Upper lobe of right lung (tissue), 1 donor: ENCODE measurements at regions not wholly inside any gene's neighbourhood (a gene's known extent, or its start where the extent isn't known, plus 50 kb on each side); places are given as distances from the start of the nearest gene placed in this dataset.

Source experiments
- ATAC-seq: fragments of 200-7000 bp; cut with Tn5 transposase; one replicate; pipeline ENCODE4 v1.9.1; 2020; ENCODE audit warnings: mild to moderate bottlenecking, moderate library complexity
- DNase-seq: peaks from one replicate; pipeline ENCODE4 v3.0.0-alpha.2; 2020
- H3K27ac ChIP-seq: fragments of 200-600 bp; one replicate; pipeline ENCODE4 v1.8.0; 2022
- H3K27me3 ChIP-seq: fragments of 200-600 bp; one replicate; pipeline ENCODE4 v1.8.0; 2022; ENCODE audit warnings: mild to moderate bottlenecking
- H3K36me3 ChIP-seq: fragments of 200-600 bp; one replicate; pipeline ENCODE4 v1.8.0; 2022
- H3K4me1 ChIP-seq: fragments of 200-600 bp; one replicate; pipeline ENCODE4 v1.8.0; 2022
- H3K4me3 ChIP-seq: fragments of 200-600 bp; one replicate; pipeline ENCODE4 v1.8.0; 2022; ENCODE audit warnings: mild to moderate bottlenecking
- H3K9me3 ChIP-seq: fragments of 200-600 bp; one replicate; pipeline ENCODE4 v1.8.0; 2022
- CTCF ChIP-seq: fragments of 200-600 bp; IDR thresholded peaks from one replicate; pipeline ENCODE4 v1.8.0; 2022; ENCODE audit warnings: antibody characterized with exemption
- intact Hi-C: fragments of 100-400 bp; cut with DNase I; formaldehyde crosslinking; loops from one replicate; pipeline ENCODE4 v1.11.0; 2022
- donor health status: DM: no; HTN: yes; CAD: no; lungs with severe emphysema.

- TF ChIP-seq CTCF = no peak
Observed at GRCh38 chr10:34031400-34031799, 696.9 kb upstream of the NRP1 start.

GRCh38 chr10:34029455-34029854 is 695.0 kb upstream of the NRP1 start:
- DNase-seq = no peak
- no peaks in the 10 kb centered on the region for H3K27me3 ChIP-seq
- no peak for TF ChIP-seq CTCF
- no peak overlapping the region for H3K27ac ChIP-seq
- H3K4me1 ChIP-seq = peaks cover 5% of the 10 kb centered on the region
- intact Hi-C loops = no loop called here
- no peaks in the 10 kb centered on the region for H3K9me3 ChIP-seq
- ATAC-seq = no peak
- H3K36me3 ChIP-seq = no peaks in the 10 kb centered on the region
- H3K4me3 ChIP-seq = no peak overlapping the region

More at GRCh38 chr10:34031400-34031799, 696.9 kb upstream of the NRP1 start:
- ATAC-seq (peak; percentile 86), DNase-seq (no peak)
- H3K9me3 ChIP-seq = no peaks in the 10 kb centered on the region
- no peaks in the 10 kb centered on the region for H3K36me3 ChIP-seq
- no peak overlapping the region for H3K27ac ChIP-seq
- H3K27me3 ChIP-seq = no peaks in the 10 kb centered on the region
- H3K4me3 ChIP-seq = no peak overlapping the region
- intact Hi-C loops = no loop called here
- H3K4me1 ChIP-seq = peaks cover 5% of the 10 kb centered on the region

GRCh38 chr10:34028936-34029335 is 694.5 kb upstream of the NRP1 start:
- H3K36me3 ChIP-seq = no peaks in the 10 kb centered on the region
- intact Hi-C loops = no loop called here
- no peak for DNase-seq

GRCh38 chr10:34024693-34025425 is 690.4 kb upstream of the NRP1 start:
- intact Hi-C loops = no loop called here
- H3K9me3 ChIP-seq = no peaks in the 10 kb centered on the region
- DNase-seq = no peak
- H3K36me3 ChIP-seq = no peaks in the 10 kb centered on the region
- ATAC-seq = no peak
- TF ChIP-seq CTCF = no peak
- no peaks in the 10 kb centered on the region for H3K4me1 ChIP-seq
- no peak overlapping the region for H3K4me3 ChIP-seq
- H3K27ac ChIP-seq = no peak overlapping the region
- H3K27me3 ChIP-seq = no peaks in the 10 kb centered on the region

More at GRCh38 chr10:34028936-34029335, 694.5 kb upstream of the NRP1 start:
- Histone ChIP-seq H3K9me3 (no peaks in the 10 kb centered on the region), H3K4me3 (no peak overlapping the region), H3K4me1 (peaks cover 5% of the 10 kb centered on the region), H3K27me3 (no peaks in the 10 kb centered on the region), H3K27ac (no peak overlapping the region)
- no peak for ATAC-seq
- TF ChIP-seq CTCF = no peak

- ATAC-seq (no peak), DNase-seq (no peak)
- H3K4me3 ChIP-seq = no peak overlapping the region
- no peaks in the 10 kb centered on the region for H3K4me1 ChIP-seq
- H3K27me3 ChIP-seq = no peaks in the 10 kb centered on the region
- no peak overlapping the region for H3K27ac ChIP-seq
- no peak for TF ChIP-seq CTCF
- intact Hi-C loops = no loop called here
- no peaks in the 10 kb centered on the region for H3K36me3 ChIP-seq
- H3K9me3 ChIP-seq = no peaks in the 10 kb centered on the region
Observed at GRCh38 chr10:34024282-34024681, 689.8 kb upstream of the NRP1 start.

GRCh38 chr10:34022195-34022594 is 687.7 kb upstream of the NRP1 start:
- no peak for TF ChIP-seq CTCF
- H3K4me3 ChIP-seq = no peak overlapping the region
- intact Hi-C loops = no loop called here
- no peak for DNase-seq
- H3K36me3 ChIP-seq = no peaks in the 10 kb centered on the region
- H3K9me3 ChIP-seq = no peaks in the 10 kb centered on the region
- no peaks in the 10 kb centered on the region for H3K27me3 ChIP-seq
- H3K4me1 ChIP-seq = no peaks in the 10 kb centered on the region
- no peak for ATAC-seq
- H3K27ac ChIP-seq = no peak overlapping the region
